Caco-2 (cell line): ENCODE measurements at regions not wholly inside any gene's neighbourhood (a gene's known extent, or its start where the extent isn't known, plus 50 kb on each side); places are given as distances from the start of the nearest gene placed in this dataset.

Source experiments
- BruUV-seq: library from RNA; stranded (reverse); fragments of 400-500 nt; replicated peaks from 2 replicates; lab custom pipeline; 2021; lab: Mats Ljungman, UMichigan
- CTCF ChIA-PET: fragments of 300-600 bp; sonication (Branson Sonifier 250); formaldehyde crosslinking; loops from one replicate; lab custom pipeline; 2022; ENCODE audit warnings: antibody characterized with exemption; lab: Charles Lee
- POLR2A ChIA-PET: fragments of 300-600 bp; sonication (Branson Sonifier 250); formaldehyde crosslinking; loops from one replicate; lab custom pipeline; 2022; ENCODE audit warnings: antibody characterized with exemption; lab: Charles Lee
- DNase-seq, 2 experiments: peaks; one replicate each; pipeline versions ENCODE4 v3.0.0 to v3.0.0-alpha.2; 2020 to 2022
- H3K27me3 ChIP-seq: replicated peaks from 2 replicates; pipeline ENCODE4 v1.6.0; 2011; ENCODE audit warnings: low read length; ENCODE audit not compliant: control insufficient read depth, insufficient read depth
- H3K36me3 ChIP-seq: 2 replicates; pipeline ENCODE4 v1.5.1; 2011; ENCODE audit warnings: low read length; ENCODE audit not compliant: control insufficient read depth, insufficient read depth
- H3K4me1 ChIP-seq: fragments of 250-450 bp; sonication (Bioruptor Pico); 2 replicates; pipeline ENCODE4 v1.5.1; 2020; ENCODE audit warnings: mild to moderate bottlenecking
- H3K4me3 ChIP-seq: 2 replicates; pipeline ENCODE4 v1.5.1; 2011; ENCODE audit warnings: low read depth, mild to moderate bottlenecking, control low read depth, low read length
- H3K9me3 ChIP-seq: fragments of 250-450 bp; sonication (Bioruptor Pico); 2 replicates; pipeline ENCODE4 v1.5.1; 2020; ENCODE audit warnings: mild to moderate bottlenecking, moderate library complexity
- H3K27ac Mint-ChIP-seq: one replicate; pipeline ENCODE4 v1.8.0; 2022; ENCODE audit warnings: mixed read lengths; ENCODE audit not compliant: unreplicated experiment
- H3K27me3 Mint-ChIP-seq: one replicate; pipeline ENCODE4 v1.8.0; 2022; ENCODE audit warnings: mixed read lengths; ENCODE audit not compliant: insufficient read depth, unreplicated experiment
- H3K36me3 Mint-ChIP-seq: one replicate; pipeline ENCODE4 v1.8.0; 2022; ENCODE audit warnings: mild to moderate bottlenecking, mixed read lengths; ENCODE audit not compliant: insufficient read depth, unreplicated experiment
- H3K4me1 Mint-ChIP-seq: one replicate; pipeline ENCODE4 v1.8.0; 2022; ENCODE audit warnings: low read depth, mixed read lengths; ENCODE audit not compliant: unreplicated experiment
- H3K4me3 Mint-ChIP-seq: one replicate; pipeline ENCODE4 v1.8.0; 2022; ENCODE audit warnings: mild to moderate bottlenecking, moderate library complexity, mixed read lengths; ENCODE audit not compliant: unreplicated experiment
- H3K9me3 Mint-ChIP-seq: one replicate; pipeline ENCODE4 v1.8.0; 2022; ENCODE audit warnings: mixed read lengths; ENCODE audit not compliant: unreplicated experiment
- intact Hi-C: fragments of 100-400 bp; cut with micrococcal nuclease; formaldehyde crosslinking; loops from one replicate; pipeline ENCODE4 v1.10.0; 2022; ENCODE audit not compliant: unreplicated experiment
- TF ChIP-seq, protein P1 (sequence below), 2 experiments: fragments of 200-600 bp in 1 of 2; IDR thresholded peaks; 1 replicate in 1 of 2; 2 replicates in 1 of 2; pipeline versions ENCODE4 v1.5.1 to v1.8.0; 2011 to 2022; ENCODE audit warnings: antibody characterized with exemption in 1 of 2, control low read depth in 1 of 2, inconsistent platforms in 1 of 2, low read depth in 1 of 2, low read length in 1 of 2, mild to moderate bottlenecking in 1 of 2, moderate library complexity in 1 of 2; ENCODE audit not compliant: insufficient read depth in 1 of 2, severe bottlenecking in 1 of 2, unreplicated experiment in 1 of 2

DNA sequence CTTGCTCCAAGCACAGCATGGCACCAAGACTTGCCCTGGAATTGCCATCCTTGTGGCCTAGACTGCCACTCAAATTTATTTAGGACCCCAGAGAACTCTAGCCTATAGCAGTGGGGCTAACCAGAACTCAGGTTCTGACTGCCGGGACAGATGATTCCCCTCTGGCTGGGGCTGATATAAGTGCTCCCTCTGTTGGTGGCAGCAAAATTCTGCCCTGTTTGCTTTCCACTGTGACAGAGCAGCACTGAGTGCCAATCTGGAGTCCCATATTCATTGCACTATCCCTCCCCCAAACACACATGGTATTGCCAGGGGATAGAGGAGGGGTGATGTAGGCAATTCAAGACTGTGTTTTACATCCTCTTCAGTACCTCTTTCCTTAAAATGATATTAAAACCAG is 1081.9 kb downstream of the FAT4 start:
- TF ChIP-seq, protein P1, sequence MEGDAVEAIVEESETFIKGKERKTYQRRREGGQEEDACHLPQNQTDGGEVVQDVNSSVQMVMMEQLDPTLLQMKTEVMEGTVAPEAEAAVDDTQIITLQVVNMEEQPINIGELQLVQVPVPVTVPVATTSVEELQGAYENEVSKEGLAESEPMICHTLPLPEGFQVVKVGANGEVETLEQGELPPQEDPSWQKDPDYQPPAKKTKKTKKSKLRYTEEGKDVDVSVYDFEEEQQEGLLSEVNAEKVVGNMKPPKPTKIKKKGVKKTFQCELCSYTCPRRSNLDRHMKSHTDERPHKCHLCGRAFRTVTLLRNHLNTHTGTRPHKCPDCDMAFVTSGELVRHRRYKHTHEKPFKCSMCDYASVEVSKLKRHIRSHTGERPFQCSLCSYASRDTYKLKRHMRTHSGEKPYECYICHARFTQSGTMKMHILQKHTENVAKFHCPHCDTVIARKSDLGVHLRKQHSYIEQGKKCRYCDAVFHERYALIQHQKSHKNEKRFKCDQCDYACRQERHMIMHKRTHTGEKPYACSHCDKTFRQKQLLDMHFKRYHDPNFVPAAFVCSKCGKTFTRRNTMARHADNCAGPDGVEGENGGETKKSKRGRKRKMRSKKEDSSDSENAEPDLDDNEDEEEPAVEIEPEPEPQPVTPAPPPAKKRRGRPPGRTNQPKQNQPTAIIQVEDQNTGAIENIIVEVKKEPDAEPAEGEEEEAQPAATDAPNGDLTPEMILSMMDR (IDR thresholded peaks at IDR 0.05; ENCODE audit: insufficient read depth in 1 of 2, low read depth in 1 of 2, low read length in 1 of 2, severe bottlenecking in 1 of 2, unreplicated experiment in 1 of 2), result no peak
- no peaks in the 10 kb centered on the region for H3K9me3 ChIP-seq
- ChIA-PET POLR2A (no interaction called here), CTCF (no interaction called here)
- H3K27me3 ChIP-seq, result no peaks in the 10 kb centered on the region
- no peak overlapping the region for H3K4me3 Mint-ChIP-seq
- intact Hi-C loops, result no loop called here
- no peaks in the 10 kb centered on the region for H3K36me3 ChIP-seq
- BruUV-seq, result no TSS peak
- H3K4me1 ChIP-seq, result no peaks in the 10 kb centered on the region
- no peak overlapping the region for H3K4me3 ChIP-seq
- H3K27me3 Mint-ChIP-seq, result no peaks in the 10 kb centered on the region
- no peaks in the 10 kb centered on the region for H3K36me3 Mint-ChIP-seq
- H3K27ac Mint-ChIP-seq, result no peak overlapping the region
- H3K9me3 Mint-ChIP-seq, result no peaks in the 10 kb centered on the region
- DNase-seq, result no peak
- H3K4me1 Mint-ChIP-seq, result no peaks in the 10 kb centered on the region

GRCh38 chr4:126404549-126404948 is 1089.8 kb downstream of the FAT4 start:
- Mint-ChIP-seq H3K27me3 (no peaks in the 10 kb centered on the region), H3K9me3 (no peaks in the 10 kb centered on the region), H3K27ac (no peak overlapping the region), H3K4me1 (no peaks in the 10 kb centered on the region), H3K4me3 (no peak overlapping the region), H3K36me3 (no peaks in the 10 kb centered on the region)
- ChIA-PET CTCF (no interaction called here), POLR2A (no interaction called here)
- Histone ChIP-seq H3K36me3 (no peaks in the 10 kb centered on the region), H3K9me3 (no peaks in the 10 kb centered on the region), H3K4me1 (no peaks in the 10 kb centered on the region), H3K4me3 (no peak overlapping the region), H3K27me3 (no peaks in the 10 kb centered on the region)
- TF ChIP-seq, protein P1 (IDR thresholded peaks at IDR 0.05; ENCODE audit: insufficient read depth in 1 of 2, low read depth in 1 of 2, low read length in 1 of 2, severe bottlenecking in 1 of 2, unreplicated experiment in 1 of 2), result no peak
- intact Hi-C loops, result no loop called here
- DNase-seq, result no peak
- no TSS peak for BruUV-seq

DNA sequence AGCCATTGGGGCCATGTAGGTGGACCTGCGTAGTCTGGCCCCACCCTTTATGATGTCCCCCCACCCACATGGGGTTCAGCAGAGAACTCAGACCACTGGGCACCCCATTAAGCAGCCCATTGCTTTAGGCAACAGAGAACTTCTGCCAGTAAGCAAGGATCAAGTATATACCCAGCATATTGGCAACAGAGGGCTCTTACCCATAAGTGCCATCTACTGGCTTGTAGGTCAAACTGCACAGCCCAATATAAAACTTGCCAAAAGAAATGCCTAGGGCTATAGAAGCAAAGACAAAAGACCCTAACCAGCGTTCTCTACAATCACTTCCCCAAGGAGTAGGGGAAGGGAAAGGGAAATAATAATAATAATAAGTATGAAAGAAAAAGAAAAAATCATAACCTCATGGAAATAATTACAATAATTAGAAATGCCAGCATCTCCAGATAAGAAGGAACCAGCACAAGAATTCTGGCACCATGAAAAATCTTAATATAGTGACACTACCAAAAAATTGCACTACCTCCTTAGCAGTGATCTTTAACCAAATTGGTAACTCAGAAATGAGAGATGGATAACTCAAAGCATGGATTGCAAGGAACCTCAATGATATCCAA is 1090.7 kb downstream of the FAT4 start:
- peak in 1 of 2 experiments; percentile 7 for DNase-seq
- Mint-ChIP-seq H3K27me3 (no peaks in the 10 kb centered on the region), H3K4me1 (no peaks in the 10 kb centered on the region), H3K27ac (no peak overlapping the region), H3K9me3 (no peaks in the 10 kb centered on the region), H3K36me3 (no peaks in the 10 kb centered on the region), H3K4me3 (no peak overlapping the region)
- H3K4me1 ChIP-seq, result no peaks in the 10 kb centered on the region
- no peak overlapping the region for H3K4me3 ChIP-seq
- no peaks in the 10 kb centered on the region for H3K27me3 ChIP-seq
- H3K36me3 ChIP-seq, result no peaks in the 10 kb centered on the region
- TF ChIP-seq, protein P1 (IDR thresholded peaks at IDR 0.05; ENCODE audit: insufficient read depth in 1 of 2, low read depth in 1 of 2, low read length in 1 of 2, severe bottlenecking in 1 of 2, unreplicated experiment in 1 of 2), result peak; percentile 30 to 41
- CTCF ChIA-PET, result no interaction called here
- intact Hi-C loops, result loop anchor here (1.0 kb wide), 1 partner anchor 1092 kb away; no protein-coding TSS in a partner anchor
- no TSS peak for BruUV-seq
- POLR2A ChIA-PET, result no interaction called here
- no peaks in the 10 kb centered on the region for H3K9me3 ChIP-seq
